PC-9 (cell line): ENCODE measurements at regions not wholly inside any gene's neighbourhood (a gene's known extent, or its start where the extent isn't known, plus 50 kb on each side); places are given as distances from the start of the nearest gene placed in this dataset.

ENCODE experiments used
- BruUV-seq: library from RNA; stranded (reverse); fragments of 400-500 nt; replicated peaks from 2 replicates; lab custom pipeline; 2021; lab: Mats Ljungman, UMichigan
- CTCF ChIA-PET: fragments of 300-600 bp; sonication (Branson Sonifier 250); formaldehyde crosslinking; loops from one replicate; lab custom pipeline; 2022; ENCODE audit warnings: antibody characterized with exemption; lab: Charles Lee
- POLR2A ChIA-PET: fragments of 300-600 bp; sonication (Branson Sonifier 250); formaldehyde crosslinking; loops from one replicate; lab custom pipeline; 2022; ENCODE audit warnings: antibody characterized with exemption; ENCODE audit not compliant: unreplicated experiment; lab: Charles Lee
- DNase-seq, 2 experiments: peaks; one replicate each; pipeline versions ENCODE4 v3.0.0 to v3.0.0-alpha.2; 2015 to 2022; ENCODE audit warnings: mixed read lengths in 1 of 2
- H2AFZ ChIP-seq: fragments of 200-600 bp; sonication (generic); 2 replicates; pipeline ENCODE4 v1.8.1; 2017; ENCODE audit warnings: antibody characterized with exemption
- H3F3A ChIP-seq: fragments of 200-600 bp; sonication (generic); 2 replicates; pipeline ENCODE4 v1.8.1; 2017; ENCODE audit warnings: antibody characterized with exemption, mild to moderate bottlenecking, low read depth; ENCODE audit not compliant: insufficient read depth
- H3K27ac ChIP-seq: fragments of 200-600 bp; sonication (generic); 2 replicates; pipeline ENCODE4 v1.6.1; 2016; ENCODE audit warnings: mixed run types
- H3K27me3 ChIP-seq: fragments of 200-600 bp; sonication (generic); 2 replicates; pipeline ENCODE4 v1.6.1; 2016; ENCODE audit warnings: low read depth, mixed run types; ENCODE audit not compliant: insufficient read depth
- H3K36me3 ChIP-seq: fragments of 200-600 bp; sonication (generic); 2 replicates; pipeline ENCODE4 v1.6.1; 2016; ENCODE audit warnings: low read depth, mixed run types
- H3K4me1 ChIP-seq: fragments of 200-600 bp; sonication (generic); replicated peaks from 2 replicates; pipeline ENCODE4 v1.6.1; 2016; ENCODE audit warnings: mixed run types; ENCODE audit not compliant: insufficient read depth
- H3K4me2 ChIP-seq: fragments of 200-600 bp; sonication (generic); 2 replicates; pipeline ENCODE4 v1.6.1; 2017; ENCODE audit warnings: mixed run types
- H3K4me3 ChIP-seq: fragments of 200-600 bp; sonication (generic); 2 replicates; pipeline ENCODE4 v1.6.1; 2016; ENCODE audit warnings: mixed run types
- H3K79me2 ChIP-seq: fragments of 200-600 bp; sonication (generic); 2 replicates; pipeline ENCODE4 v1.6.1; 2017; ENCODE audit warnings: low read depth, mixed run types
- H3K9me2 ChIP-seq: fragments of 200-600 bp; sonication (generic); 2 replicates; pipeline ENCODE4 v1.8.1; 2017; ENCODE audit warnings: mild to moderate bottlenecking; ENCODE audit not compliant: insufficient read depth
- H3K9me3 ChIP-seq: fragments of 200-600 bp; sonication (generic); 2 replicates; pipeline ENCODE4 v1.8.1; 2016; ENCODE audit warnings: low read depth; ENCODE audit not compliant: insufficient read depth
- H4K20me1 ChIP-seq: fragments of 200-600 bp; sonication (generic); 2 replicates; pipeline ENCODE4 v1.8.1; 2017; ENCODE audit not compliant: insufficient read depth
- EZH2 ChIP-seq: fragments of 200-600 bp; sonication (generic); IDR thresholded peaks from 2 replicates; pipeline ENCODE4 v1.8.0; 2017; ENCODE audit warnings: antibody characterized with exemption, low read depth
- intact Hi-C: fragments of 100-400 bp; cut with micrococcal nuclease; formaldehyde crosslinking; loops from one replicate; pipeline ENCODE4 v1.10.0; 2022; ENCODE audit not compliant: unreplicated experiment
- TF ChIP-seq, protein P1 (sequence below): fragments of 200-600 bp; sonication (generic); conservative IDR thresholded peaks from 2 replicates; pipeline ENCODE4 v1.6.1; 2017; ENCODE audit warnings: mixed run types, antibody characterized with exemption, mild to moderate bottlenecking, moderate library complexity

DNA sequence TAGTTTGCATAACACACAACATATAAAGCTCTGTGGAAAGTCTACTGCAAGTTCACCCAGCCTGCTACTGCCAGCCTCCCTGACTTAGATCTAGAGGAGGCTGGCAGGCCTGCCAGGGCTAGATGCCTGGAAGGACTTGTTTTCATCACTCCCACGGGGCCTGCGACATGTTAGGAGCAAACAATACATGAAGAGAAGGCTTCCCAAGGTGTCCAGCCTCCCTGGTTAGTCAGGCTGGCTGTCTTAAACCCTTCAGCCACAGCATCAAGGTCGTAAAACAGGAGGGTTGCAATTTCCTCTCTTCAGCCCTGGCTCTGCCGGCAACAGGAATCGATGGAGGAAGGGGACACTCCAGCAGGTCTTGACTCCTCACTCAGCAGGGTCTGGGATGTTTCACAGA, 104.5 kb downstream of the NGF start:
- Histone ChIP-seq H3K79me2 (no peaks in the 10 kb centered on the region), H3K27me3 (no peaks in the 10 kb centered on the region), H3K27ac (no peak overlapping the region), H2AFZ (no peak overlapping the region), H4K20me1 (no peaks in the 10 kb centered on the region), H3K9me2 (no peaks in the 10 kb centered on the region), H3F3A (no peaks in the 10 kb centered on the region; the same call in 1 of the 2 replicates), H3K4me2 (no peak overlapping the region), H3K4me3 (no peak overlapping the region), H3K36me3 (no peaks in the 10 kb centered on the region), H3K4me1 (peaks cover 6% of the 10 kb centered on the region), H3K9me3 (peaks cover 23% of the 10 kb centered on the region)
- no peak for DNase-seq
- BruUV-seq = no TSS peak
- ChIA-PET CTCF (no interaction called here), POLR2A (no interaction called here)
- TF ChIP-seq EZH2 = no peak
- TF ChIP-seq, protein P1, sequence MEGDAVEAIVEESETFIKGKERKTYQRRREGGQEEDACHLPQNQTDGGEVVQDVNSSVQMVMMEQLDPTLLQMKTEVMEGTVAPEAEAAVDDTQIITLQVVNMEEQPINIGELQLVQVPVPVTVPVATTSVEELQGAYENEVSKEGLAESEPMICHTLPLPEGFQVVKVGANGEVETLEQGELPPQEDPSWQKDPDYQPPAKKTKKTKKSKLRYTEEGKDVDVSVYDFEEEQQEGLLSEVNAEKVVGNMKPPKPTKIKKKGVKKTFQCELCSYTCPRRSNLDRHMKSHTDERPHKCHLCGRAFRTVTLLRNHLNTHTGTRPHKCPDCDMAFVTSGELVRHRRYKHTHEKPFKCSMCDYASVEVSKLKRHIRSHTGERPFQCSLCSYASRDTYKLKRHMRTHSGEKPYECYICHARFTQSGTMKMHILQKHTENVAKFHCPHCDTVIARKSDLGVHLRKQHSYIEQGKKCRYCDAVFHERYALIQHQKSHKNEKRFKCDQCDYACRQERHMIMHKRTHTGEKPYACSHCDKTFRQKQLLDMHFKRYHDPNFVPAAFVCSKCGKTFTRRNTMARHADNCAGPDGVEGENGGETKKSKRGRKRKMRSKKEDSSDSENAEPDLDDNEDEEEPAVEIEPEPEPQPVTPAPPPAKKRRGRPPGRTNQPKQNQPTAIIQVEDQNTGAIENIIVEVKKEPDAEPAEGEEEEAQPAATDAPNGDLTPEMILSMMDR = no peak
- intact Hi-C loops = no loop called here

DNA sequence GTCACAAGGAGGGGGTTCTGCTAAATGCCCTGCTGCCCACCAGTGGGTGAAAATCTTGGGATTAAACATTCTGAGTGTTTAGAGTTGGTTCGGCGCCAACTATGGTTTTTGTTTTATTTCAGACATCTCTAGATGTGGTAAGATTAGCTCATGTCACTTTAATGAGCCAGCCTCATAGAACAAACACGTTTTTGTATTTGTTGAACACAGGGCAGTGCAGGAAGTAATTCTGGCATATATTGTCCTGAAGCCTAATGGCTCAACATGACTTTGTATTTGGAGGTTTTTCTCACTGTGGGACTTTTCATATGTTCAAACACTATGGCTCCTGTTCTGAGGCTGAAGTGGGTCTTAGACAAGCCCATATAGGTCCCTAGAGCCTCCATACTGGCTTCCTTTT, 107.8 kb downstream of the NGF start:
- DNase-seq = peak in 1 of 2 experiments; percentile 60
- CTCF ChIA-PET = interaction anchor here (0.6 kb wide), 1 partner anchor 93 kb away, joined by 3 read pairs; no protein-coding TSS in a partner anchor
- no peaks in the 10 kb centered on the region for H3K36me3 ChIP-seq

DNA sequence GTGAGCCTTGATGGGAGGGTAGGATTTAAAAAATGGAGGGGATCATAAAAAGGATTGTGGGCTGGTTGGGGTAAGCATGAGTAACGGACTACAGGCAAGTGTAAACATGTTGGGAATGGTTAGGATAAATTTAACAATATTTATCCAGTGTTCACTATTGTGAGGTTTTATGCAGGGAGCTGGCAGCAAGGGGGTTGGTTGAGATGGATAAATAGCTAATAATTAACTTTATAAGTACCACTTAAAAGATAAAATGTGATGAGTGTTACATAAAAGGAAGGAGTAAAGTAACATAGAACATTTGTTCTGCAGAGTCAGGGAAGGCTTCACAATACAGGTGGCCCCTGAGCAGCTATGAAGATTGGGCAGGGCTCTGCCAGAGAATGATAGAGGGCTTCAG, 109.0 kb downstream of the NGF start:
- no peak overlapping the region for H3K4me3 ChIP-seq

More for the DNA sequence above, 107.8 kb downstream of the NGF start:
- Histone ChIP-seq H3K27me3 (no peaks in the 10 kb centered on the region), H3K4me3 (no peak overlapping the region), H3K27ac (no peak overlapping the region), H3K9me2 (no peaks in the 10 kb centered on the region), H4K20me1 (no peaks in the 10 kb centered on the region), H3K9me3 (0 out of 2 replicates have a peak, but pooled peaks cover 6% of the 10 kb centered on the region), H2AFZ (no peak overlapping the region), H3K79me2 (no peaks in the 10 kb centered on the region), H3K4me1 (peaks cover 5% of the 10 kb centered on the region), H3F3A (no peaks in the 10 kb centered on the region; the same call in 1 of the 2 replicates), H3K4me2 (no peak overlapping the region)
- no peak for TF ChIP-seq EZH2
- TF ChIP-seq, protein P1 = no peak
- POLR2A ChIA-PET = no interaction called here
- BruUV-seq = no TSS peak
- intact Hi-C loops = no loop called here

More for the DNA sequence above, 109.0 kb downstream of the NGF start:
- no peak overlapping the region for H3K27ac ChIP-seq
- 0 out of 2 replicates have a peak, but pooled peaks cover 6% of the 10 kb centered on the region for H3K9me3 ChIP-seq
- ChIA-PET POLR2A (no interaction called here), CTCF (no interaction called here)
- DNase-seq = no peak
- TF ChIP-seq, protein P1 = no peak
- TF ChIP-seq EZH2 = no peak
- H3K27me3 ChIP-seq = no peaks in the 10 kb centered on the region
- H3K36me3 ChIP-seq = no peaks in the 10 kb centered on the region
- peaks cover 15% of the 10 kb centered on the region for H3K4me1 ChIP-seq
- no peaks in the 10 kb centered on the region for H3K79me2 ChIP-seq
- no peaks in the 10 kb centered on the region for H4K20me1 ChIP-seq
- no peak overlapping the region for H3K4me2 ChIP-seq
- H3F3A ChIP-seq = peaks cover 4% of the 10 kb centered on the region; the same call in 1 of the 2 replicates
- intact Hi-C loops = no loop called here
- no peaks in the 10 kb centered on the region for H3K9me2 ChIP-seq
- BruUV-seq = no TSS peak
- H2AFZ ChIP-seq = no peak overlapping the region
